Ammon's horn (tissue), 1 donor: ENCODE measurements at regions not wholly inside any gene's neighbourhood (a gene's known extent, or its start where the extent isn't known, plus 50 kb on each side); places are given as distances from the start of the nearest gene placed in this dataset.
"Not testable (repeated sequence)": the region's sequence is repeated elsewhere in the genome, so short reads cannot be mapped to it uniquely, and the experiment has no call there.

Source experiments
- DNase-seq: peaks from one replicate; pipeline ENCODE4 v3.0.0-alpha.2; 2016; ENCODE audit warnings: low spot score

DNA sequence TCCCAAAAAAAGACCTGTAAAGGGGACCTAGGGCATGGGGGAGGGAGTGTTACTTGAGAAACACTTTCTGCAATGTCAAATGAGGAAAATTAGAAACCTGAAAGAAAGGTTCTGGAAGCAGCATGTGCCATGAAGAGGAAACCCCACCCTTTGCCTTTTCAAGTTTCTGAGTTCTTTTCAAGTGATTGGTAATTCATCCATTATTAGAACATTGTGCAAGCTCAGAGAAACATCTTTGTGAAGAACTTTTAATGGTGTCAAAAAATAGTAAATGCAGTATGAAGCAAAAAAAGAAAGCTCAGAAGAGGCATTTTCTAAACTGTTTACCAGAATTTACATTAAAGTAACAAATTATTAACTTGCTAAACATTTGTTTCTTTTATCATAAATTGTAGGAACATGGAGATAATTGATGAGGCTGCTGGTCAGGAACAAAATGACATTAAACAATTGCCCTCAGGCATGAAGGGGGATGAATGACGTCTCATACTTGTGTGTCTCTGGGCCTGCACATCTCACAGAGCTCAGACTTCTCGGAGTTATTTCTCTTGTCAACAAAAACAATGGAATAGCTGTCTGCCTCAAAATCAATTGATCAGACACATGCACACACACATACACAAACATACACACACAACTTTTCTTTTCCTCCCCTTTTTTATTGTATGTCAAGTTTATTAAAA is 1946.0 kb upstream of the CDH6 start:
- no peak for DNase-seq

DNA sequence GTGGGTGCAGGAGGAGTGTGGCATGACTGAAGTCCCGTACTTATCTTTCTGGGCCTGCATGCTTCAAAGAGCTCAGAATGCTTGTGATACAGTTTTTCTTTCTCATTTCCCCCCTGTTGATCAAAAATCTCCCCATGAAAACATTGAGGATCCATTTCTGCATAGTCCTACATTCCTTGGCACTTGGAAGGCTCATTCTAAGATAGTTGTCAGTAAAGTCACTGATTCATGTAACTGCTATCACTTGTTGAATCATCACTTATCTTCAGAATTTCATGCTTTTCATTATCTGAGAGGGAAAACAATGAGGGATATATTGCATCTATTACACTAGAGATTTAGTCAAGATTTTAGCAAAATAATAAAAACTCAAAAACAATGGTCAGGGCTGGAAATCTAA is 1953.1 kb upstream of the CDH6 start:
- DNase-seq = no peak

DNA sequence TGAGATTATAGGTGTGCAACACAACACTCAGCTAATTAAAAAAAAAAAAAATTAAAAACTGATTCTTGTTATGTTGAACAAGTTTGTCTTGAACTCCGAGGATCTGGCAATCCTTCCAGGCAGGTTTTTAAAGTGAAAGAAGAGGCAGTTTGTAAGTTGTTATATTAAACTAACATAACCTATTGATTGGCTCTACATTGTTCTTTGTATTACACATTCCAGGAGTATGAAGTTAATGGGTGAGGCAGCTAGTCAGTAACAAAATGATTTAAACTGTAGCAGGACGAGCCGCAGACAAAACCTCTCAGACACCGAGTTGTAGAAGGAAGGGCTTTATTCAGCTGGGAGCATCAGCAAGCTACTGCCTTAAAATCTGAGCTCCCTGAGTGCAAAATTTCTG is 1953.9 kb upstream of the CDH6 start:
- DNase-seq = no peak

DNA sequence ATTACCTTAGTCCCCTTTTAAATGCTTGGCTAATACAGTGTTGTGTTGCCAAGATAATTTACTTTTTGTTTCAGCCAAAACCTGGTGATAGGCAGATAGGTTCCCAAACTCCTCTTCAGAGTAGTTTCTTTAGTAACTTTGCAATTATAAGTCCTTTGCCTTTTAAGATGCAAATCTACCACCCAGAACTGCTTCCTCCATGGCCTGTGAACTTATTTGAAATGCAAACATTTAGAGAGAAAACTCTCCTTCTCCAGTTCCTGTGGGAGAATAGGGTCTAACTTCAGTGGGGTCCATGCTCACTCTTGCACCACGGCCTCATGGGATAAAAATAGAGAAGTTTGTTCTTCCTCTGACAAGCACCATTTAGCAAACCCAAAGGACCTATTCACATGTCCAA is 1955.4 kb upstream of the CDH6 start:
- no peak for DNase-seq

DNA sequence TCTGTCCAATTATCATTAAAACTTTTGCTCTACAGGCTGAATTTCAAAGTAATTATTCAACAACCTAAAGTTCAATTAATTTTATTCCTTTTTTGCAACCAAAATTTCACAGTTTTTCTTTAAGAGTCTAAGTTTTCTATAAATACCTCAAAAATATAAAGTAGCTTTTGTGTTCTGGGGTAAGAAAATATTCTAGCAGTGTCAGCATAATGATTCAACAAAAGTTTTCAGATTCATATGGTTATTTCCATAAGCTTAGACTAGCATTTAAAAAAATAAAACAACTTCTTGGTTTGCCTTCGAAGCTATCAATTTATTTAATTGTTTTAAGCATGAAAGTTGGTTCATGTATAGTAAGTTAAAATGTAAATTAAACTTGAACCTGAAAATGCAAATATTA is 1962.3 kb upstream of the CDH6 start:
- DNase-seq = no peak

DNA sequence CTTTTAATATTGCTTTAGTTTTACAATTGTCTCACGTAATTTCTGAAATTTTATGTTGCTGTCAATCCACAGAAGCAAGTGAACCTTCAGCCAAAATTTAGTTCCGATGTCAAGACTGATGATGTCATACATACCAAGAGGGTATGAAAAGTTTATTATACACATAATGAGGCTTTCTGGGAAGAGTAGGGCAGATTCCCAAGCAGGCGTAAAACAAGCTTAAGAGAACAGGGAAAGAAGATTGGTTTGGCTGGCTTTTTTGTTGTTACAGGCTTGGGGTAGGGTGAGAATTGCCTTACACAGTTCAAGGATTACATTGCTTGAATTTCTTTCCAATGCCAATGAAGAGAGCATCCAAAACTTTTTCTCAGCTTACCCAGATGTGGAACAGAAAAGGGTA is 1962.9 kb upstream of the CDH6 start:
- no peak for DNase-seq

DNA sequence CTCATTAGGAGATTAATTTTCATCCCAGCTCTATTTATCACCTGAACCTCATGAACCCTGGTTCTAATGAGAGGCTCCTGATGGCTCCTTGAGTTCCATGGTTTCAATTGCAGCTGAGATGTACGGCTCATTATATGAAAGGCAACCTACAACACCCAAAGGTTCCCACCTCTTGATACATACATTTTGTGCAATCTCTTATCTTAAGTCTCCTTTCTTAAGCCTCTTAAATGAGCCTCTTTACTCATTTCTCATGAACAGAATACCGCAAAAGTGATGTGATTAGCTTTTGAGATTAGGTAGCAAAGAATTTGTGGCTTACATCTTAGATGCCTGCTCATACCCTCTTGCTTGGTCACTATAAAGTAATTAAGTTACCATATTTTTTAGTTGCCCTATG is 1964.0 kb upstream of the CDH6 start:
- DNase-seq = no peak

DNA sequence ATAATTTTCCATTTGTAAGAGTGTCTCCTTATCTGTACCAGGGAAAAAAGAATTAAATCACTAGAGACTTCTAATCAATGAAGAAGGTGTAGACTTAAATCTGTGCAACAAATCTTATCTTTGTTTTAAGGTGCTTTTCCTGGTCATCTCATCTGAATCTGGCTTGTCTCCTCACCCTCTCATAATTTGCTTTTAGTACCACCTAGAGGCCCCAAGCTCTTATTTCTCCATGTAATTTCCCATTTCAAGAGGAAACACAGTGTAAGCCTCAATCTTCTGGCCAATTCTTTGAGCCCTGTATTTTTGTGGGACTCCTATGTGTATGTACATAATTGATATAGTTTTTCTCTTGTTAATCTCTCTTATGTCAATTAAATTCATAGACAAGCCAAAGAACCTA is 1975.3 kb upstream of the CDH6 start:
- no peak for DNase-seq

DNA sequence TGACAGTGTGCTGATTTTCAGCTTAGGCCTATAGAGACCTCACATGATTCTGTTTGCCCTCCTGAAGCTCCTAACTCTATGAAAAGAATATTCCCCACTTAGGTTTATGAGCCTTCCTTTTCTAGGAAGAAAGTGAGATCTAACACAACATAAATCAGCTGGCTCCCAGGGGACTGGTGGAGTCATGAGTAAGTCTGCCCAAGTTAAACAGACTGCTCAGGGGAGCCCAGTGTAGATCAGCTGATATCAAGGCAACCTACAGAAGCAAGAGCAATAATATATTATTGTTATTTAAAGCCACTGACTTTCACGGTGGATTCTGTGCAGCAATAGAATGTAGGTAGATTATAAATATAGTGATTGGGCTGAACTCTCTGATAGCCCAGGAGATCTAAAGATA is 1978.6 kb upstream of the CDH6 start:
- no peak for DNase-seq

DNA sequence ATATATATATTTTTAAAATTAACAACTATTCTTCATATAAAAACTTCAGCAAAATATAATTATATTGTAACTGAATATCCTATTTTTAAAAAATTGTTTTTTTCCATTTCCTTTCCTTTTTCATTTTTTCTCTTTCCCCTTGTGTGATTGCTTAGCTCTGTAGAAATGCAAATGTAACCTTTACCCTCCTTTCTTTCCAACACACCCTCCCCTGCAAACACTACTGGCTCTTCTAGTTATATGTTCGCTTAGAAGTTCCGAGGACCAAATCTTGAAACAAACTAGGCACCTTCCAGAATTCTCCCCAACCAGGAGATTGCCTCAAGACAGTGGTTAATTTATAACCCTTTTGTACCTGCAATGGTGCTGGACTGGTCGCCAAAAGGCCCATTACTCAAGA is 1980.0 kb upstream of the CDH6 start:
- DNase-seq = no peak

DNA sequence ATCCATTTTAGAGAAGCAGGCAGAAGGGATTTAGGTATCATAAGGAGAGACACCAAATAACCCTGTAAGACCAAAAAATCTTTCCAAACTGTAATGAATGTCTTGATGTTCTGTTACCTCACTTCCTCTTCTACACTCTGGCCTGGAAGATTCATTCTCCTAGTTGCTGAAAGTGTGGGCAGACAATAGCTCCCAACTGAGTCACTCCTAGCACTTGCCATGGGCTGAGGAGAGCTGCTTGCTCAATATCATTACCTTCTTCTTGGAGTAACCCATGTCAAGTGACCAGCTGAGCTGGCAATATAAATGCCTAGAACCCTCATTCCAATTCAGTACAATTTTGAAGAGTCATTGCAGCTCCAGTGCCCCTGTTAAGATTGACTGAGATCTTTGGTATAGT is 1985.5 kb upstream of the CDH6 start:
- no peak for DNase-seq

DNA sequence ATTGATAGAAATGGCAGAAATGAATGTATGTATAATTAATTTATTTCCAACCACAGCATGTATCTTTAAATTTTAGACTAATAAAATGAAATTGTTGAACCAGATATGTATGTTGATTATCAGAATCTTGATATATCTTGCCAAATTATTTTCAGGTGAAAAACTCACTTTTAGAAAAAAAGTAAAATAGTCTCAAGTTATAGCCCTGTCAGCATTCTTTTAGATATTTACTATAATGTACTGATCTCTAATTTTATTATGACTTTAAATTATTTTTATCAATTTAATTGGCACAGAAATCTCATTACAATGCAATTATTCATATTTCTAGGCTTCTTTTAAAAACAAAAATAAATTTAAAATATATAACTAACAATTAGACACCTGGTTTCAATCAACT is 1990.4 kb upstream of the CDH6 start:
- DNase-seq = no peak

DNA sequence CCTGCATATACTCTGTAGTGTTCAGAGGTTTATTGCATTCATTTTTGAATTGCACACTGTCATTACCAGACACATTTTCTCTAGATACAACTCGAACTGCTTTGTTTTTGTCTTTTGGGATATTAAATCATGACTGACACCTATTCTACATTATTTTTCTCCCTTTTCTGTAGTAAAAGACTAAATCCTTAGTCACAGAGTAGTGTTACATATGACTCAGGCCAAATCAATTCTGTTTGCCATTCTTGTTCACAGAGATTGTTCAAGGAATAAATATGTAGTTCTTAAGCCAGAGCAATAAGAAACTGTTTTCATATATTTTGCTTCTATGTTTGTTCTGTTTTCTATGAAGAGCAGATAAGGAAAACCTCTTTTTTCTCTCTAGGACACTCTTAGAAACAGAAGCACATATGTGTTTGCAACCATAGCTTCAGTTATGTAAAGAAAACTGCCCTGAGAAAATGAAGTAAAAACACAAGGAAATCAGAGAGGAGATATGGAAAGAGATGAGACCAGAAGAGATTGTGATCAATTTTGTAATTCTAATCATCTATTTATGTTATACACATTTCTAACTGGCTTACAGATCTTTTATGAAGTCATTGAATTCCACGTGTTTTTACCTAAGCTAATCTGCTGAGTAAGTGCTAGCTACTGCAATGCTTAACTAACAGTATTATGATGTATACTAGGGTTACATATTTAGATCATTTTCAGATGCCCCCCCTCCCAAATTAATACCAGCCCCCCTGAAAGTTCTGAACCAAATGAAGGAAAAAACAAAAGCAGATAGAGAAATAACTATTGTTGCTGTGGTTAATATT is 1995.6 kb upstream of the CDH6 start:
- DNase-seq = no peak

DNA sequence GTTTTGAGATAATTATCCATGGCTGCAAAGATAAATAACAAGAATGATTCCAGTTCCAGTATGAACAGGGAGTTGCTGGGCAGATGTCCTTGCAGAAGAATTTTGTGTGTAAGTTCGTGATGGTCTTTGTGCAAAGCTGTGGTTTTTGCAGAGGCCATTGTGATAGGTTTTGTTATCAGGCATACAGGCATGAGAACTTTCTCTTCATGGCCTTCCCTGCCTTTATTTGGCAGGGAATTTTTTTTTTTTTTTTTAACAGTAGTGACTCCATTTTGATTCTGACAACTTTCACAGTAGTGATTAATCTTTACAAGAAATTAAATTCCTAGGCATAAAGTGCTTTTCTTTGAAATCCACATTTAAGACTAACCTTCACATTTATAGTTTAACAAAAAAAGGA is 1999.5 kb upstream of the CDH6 start:
- no peak for DNase-seq

DNA sequence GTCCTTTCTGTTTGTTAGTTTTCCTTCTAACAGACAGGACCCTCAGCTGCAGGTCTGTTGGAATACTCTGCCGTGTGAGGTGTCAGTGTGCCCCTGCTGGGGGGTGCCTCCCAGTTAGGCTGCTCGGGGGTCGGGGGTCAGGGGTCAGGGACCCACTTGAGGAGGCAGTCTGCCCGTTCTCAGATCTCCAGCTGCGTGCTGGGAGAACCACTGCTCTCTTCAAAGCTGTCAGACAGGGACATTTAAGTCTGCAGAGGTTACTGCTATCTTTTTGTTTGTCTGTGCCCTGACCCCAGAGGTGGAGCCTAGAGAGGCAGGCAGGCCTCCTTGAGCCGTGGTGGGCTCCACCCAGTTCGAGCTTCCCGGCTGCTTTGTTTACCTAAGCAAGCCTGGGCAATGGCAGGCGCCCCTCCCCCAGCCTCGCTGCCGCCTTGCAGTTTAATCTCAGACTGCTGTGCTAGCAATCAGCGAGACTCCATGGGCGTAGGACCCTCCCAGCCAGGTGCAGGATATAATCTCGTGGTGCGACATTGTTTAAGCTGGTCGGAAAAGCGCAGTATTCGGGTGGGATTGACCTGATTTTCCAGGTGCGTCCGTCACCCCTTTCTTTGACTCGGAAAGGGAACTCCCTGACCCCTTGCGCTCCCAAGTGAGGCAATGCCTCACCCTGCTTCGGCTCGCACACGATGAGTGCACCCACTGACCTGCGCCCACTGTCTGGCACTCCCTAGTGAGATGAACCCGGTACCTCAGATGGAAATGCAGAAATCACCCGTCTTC is 2002.0 kb upstream of the CDH6 start:
- DNase-seq = not testable (repeated sequence)

DNA sequence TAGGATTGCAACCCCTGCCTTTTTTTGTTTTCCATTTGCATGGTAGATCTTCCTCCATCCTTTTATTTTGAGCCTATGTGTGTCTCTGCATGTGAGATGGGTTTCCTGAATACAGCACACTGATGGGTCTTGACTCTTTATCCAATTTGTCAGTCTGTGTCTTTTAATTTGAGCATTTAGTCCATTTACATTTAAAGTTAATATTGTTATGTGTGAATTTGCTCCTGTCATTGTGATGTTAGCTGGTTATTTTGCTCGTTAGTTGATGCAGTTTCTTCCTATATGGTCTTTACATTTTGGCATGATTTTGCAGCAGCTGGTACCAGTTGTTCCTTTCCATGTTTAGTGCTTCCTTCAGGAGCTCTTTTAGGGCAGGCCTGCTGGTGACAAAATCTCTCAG is 2003.1 kb upstream of the CDH6 start:
- DNase-seq = not testable (repeated sequence)

DNA sequence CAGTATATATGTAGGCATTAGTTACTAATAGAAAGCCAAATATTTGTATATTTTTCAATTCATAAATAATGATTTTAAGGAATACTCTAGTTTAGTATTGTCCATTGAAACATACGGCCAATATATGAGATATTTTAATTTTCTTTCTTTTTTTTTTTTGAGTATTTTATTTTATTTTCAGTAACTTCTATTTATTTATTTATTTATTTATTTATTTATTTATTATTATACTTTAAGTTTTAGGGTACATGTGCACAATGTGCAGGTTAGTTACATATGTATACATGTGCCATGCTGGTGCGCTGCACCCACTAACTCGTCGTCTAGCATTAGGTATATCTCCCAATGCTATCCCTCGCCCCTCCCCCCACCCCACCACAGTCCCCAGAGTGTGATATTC is 2007.1 kb upstream of the CDH6 start:
- DNase-seq = not testable (repeated sequence)

DNA sequence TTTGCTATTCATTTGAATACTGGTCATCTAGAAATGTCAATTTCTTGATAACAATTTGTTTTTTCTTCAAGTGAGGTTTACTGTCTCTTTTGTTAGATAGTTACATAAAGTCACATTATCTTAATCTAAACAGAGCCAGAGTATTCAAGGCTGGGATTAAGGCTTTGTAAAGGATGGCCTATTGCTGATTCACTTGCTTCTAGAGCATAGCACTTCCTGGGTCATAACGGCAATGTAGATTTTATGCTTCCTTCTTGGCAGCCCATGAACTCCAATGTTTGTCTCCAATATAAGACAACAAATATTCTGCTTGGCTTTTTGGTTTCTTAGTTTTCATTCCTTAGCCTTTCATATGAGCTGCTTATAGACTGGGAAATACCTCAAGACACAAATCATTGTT is 2007.9 kb upstream of the CDH6 start:
- no peak for DNase-seq

DNA sequence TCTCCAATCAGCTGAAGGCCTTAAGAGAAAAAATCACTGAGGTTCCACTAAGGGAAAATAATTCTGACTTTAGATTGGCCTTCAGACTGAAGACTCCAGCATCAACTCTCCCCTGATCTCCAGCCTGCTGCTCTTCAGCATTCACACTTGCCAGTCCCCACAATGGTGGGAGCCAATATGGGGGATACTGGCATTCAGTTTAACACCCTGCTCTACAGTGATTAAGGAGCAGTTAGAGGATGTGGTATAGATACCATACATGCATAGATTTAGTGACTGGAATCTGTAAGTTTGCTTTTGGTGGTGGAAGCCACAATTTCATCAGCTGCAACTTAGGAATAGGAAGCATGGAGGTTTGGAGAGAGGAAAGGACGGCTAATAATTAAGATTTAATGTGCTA is 2017.7 kb upstream of the CDH6 start:
- DNase-seq = no peak

DNA sequence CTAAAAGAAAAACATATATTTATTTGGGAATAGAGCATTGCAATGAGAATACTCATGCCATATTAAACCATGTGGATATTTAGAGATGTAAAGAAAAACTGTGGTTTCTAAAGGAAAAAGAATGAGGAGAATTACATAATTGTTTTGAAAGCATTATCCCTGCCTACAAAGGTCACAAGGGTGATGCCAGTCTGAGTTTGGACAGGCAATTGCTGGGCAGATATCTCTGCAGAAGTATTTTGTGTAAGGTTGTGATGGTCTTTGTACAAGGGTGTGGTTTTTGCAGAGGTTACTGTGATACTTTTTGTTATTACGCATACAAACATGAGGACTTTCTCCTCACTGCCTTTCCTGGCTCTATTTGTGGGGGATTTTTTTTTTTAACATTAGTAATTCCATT is 2022.9 kb upstream of the CDH6 start:
- DNase-seq = no peak

DNA sequence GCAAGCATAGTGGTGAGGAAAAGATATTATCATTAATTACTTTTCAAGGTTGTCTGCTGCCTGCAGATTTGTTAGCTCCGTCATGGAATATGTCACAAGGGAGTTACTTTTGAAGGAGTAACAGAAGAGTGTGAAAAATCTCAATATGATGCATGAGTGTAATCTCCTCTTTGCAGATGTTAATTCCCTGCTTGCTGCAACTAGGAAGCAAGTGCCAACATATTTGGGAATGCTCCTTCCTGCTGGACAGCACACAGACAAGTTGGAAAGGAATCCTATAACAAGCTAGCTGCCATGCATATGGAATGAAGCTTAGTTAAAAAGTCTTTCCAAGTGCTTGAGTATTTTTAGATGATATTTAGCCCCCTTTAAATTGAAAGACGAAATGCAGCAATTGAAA is 2023.6 kb upstream of the CDH6 start:
- DNase-seq = no peak

DNA sequence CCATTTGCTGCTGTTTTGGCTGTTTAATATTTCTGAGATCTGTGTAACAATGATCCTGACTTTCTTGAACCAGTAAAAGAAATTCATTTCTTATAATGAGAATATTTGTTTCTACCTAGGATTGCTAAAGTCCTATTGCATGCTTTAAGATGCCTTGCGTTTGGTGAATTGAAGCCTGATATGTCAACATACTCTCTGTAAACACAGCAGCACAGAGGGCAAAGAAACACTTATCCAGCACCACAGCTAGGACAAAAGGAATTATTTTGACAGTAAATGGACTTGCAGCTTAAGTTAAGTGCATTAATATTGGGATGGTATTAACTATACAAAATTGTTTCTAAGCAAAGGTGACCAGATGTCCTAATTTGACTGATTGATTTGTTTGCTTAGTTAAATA is 2031.2 kb upstream of the CDH6 start:
- DNase-seq = no peak
